ENCODE measurements at regions not wholly inside any gene's neighbourhood (a gene's known extent, or its start where the extent isn't known, plus 50 kb on each side); places are given as distances from the start of the nearest gene placed in this dataset.

GRCh38 chr15:80334521-80334920 lies 69.7 kb upstream of the ARNT2 start:
- Histone ChIP-seq H3K4me2 (no peak overlapping the region), H3K4me3 (no peak overlapping the region), H3K27me3 (no peaks in the 10 kb centered on the region), H3K9me2 (replicated peaks; ENCODE audit: insufficient read depth) (no peaks in the 10 kb centered on the region), H2AFZ (no peak overlapping the region), H3K4me1 (ENCODE audit: insufficient read depth) (no peaks in the 10 kb centered on the region), H4K20me1 (ENCODE audit: insufficient read depth, poor library complexity, severe bottlenecking) (no peaks in the 10 kb centered on the region), H3K36me3 (replicated peaks; ENCODE audit: insufficient read depth, low read depth) (no peaks in the 10 kb centered on the region), H3K27ac (no peak overlapping the region), H3K9me3 (ENCODE audit: low read depth) (no peaks in the 10 kb centered on the region), H3K79me2 (no peaks in the 10 kb centered on the region)
- DNase-seq (ENCODE audit: low spot score) = no peak
- TF ChIP-seq EZH2phosphoT487 (IDR thresholded peaks at IDR 0.05; ENCODE audit: low read depth, severe bottlenecking, unreplicated experiment) (no peak), CTCF (IDR thresholded peaks at IDR 0.05; ENCODE audit: poor library complexity) (no peak), EZH2 (IDR thresholded peaks at IDR 0.05; ENCODE audit: borderline replicate concordance) (no peak)
- 68% methylated on average over 1 of the region's 1 CpG for WGBS (ENCODE audit: low lambda C conversion rate, missing lambda C conversion rate)

DNA sequence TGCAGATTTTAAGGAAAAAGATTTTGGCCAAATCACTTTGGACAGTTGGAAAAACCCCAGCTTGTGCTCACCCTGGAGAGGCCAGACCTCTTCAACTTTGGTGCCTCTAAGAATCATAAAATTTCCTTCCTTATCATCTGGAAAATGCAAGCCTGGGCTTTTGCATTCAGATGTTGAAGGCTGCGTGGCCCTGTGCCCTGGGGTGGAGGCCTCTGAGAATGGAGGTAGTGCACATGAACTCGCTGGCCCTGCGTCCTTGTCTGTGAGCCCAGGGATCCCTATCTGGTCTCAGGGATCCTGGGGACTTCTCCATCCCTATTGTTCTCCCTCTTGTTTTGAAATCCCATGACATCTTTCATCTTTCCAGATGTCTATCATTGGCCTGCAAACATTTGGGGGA lies 64.6 kb upstream of the ARNT2 start:
- no peaks in the 10 kb centered on the region for H3K79me2 ChIP-seq

GRCh38 chr15:80342148-80342547 lies 62.0 kb upstream of the ARNT2 start:
- TF ChIP-seq CTCF (IDR thresholded peaks at IDR 0.05; ENCODE audit: poor library complexity) (no peak), EZH2 (IDR thresholded peaks at IDR 0.05; ENCODE audit: borderline replicate concordance) (no peak), EZH2phosphoT487 (IDR thresholded peaks at IDR 0.05; ENCODE audit: low read depth, severe bottlenecking, unreplicated experiment) (no peak)
- DNase-seq (ENCODE audit: low spot score) = no peak
- WGBS (ENCODE audit: low lambda C conversion rate, missing lambda C conversion rate) = 87% methylated on average over 4 of the region's 4 CpGs

More for the DNA sequence above, 64.6 kb upstream of the ARNT2 start:
- no peak for DNase-seq (ENCODE audit: low spot score)
- Histone ChIP-seq H3K27me3 (no peaks in the 10 kb centered on the region), H4K20me1 (ENCODE audit: insufficient read depth, poor library complexity, severe bottlenecking) (no peaks in the 10 kb centered on the region), H2AFZ (no peak overlapping the region), H3K4me3 (no peak overlapping the region), H3K27ac (no peak overlapping the region), H3K4me1 (ENCODE audit: insufficient read depth) (no peaks in the 10 kb centered on the region), H3K9me2 (replicated peaks; ENCODE audit: insufficient read depth) (no peaks in the 10 kb centered on the region), H3K4me2 (no peak overlapping the region), H3K36me3 (replicated peaks; ENCODE audit: insufficient read depth, low read depth) (no peaks in the 10 kb centered on the region), H3K9me3 (ENCODE audit: low read depth) (no peaks in the 10 kb centered on the region)
- TF ChIP-seq EZH2 (IDR thresholded peaks at IDR 0.05; ENCODE audit: borderline replicate concordance) (no peak), CTCF (IDR thresholded peaks at IDR 0.05; ENCODE audit: poor library complexity) (no peak), EZH2phosphoT487 (IDR thresholded peaks at IDR 0.05; ENCODE audit: low read depth, severe bottlenecking, unreplicated experiment) (no peak)
- 91% methylated on average over 3 of the region's 3 CpGs for WGBS (ENCODE audit: low lambda C conversion rate, missing lambda C conversion rate)

GRCh38 chr15:80343554-80343992 lies 60.6 kb upstream of the ARNT2 start:
- no peaks in the 10 kb centered on the region for H3K27me3 ChIP-seq
- no peak overlapping the region for H3K4me3 ChIP-seq
- TF ChIP-seq EZH2phosphoT487 (IDR thresholded peaks at IDR 0.05; ENCODE audit: low read depth, severe bottlenecking, unreplicated experiment) (no peak), EZH2 (IDR thresholded peaks at IDR 0.05; ENCODE audit: borderline replicate concordance) (no peak), CTCF (IDR thresholded peaks at IDR 0.05; ENCODE audit: poor library complexity) (no peak)
- peak; percentile 45 for DNase-seq (ENCODE audit: low spot score)
- H3K4me1 ChIP-seq (ENCODE audit: insufficient read depth) = no peaks in the 10 kb centered on the region
- no peak overlapping the region for H3K4me2 ChIP-seq
- WGBS (ENCODE audit: low lambda C conversion rate, missing lambda C conversion rate) = 65% methylated on average over 3 of the region's 3 CpGs
- H2AFZ ChIP-seq = no peak overlapping the region
- H3K27ac ChIP-seq = no peak overlapping the region
- H3K79me2 ChIP-seq = no peaks in the 10 kb centered on the region
- no peaks in the 10 kb centered on the region for H3K36me3 ChIP-seq (replicated peaks; ENCODE audit: insufficient read depth, low read depth)
- no peaks in the 10 kb centered on the region for H3K9me3 ChIP-seq (ENCODE audit: low read depth)
- no peaks in the 10 kb centered on the region for H4K20me1 ChIP-seq (ENCODE audit: insufficient read depth, poor library complexity, severe bottlenecking)
- H3K9me2 ChIP-seq (replicated peaks; ENCODE audit: insufficient read depth) = no peaks in the 10 kb centered on the region

More at GRCh38 chr15:80342148-80342547, 62.0 kb upstream of the ARNT2 start:
- Histone ChIP-seq H4K20me1 (ENCODE audit: insufficient read depth, poor library complexity, severe bottlenecking) (no peaks in the 10 kb centered on the region), H3K9me2 (replicated peaks; ENCODE audit: insufficient read depth) (no peaks in the 10 kb centered on the region), H3K27ac (no peak overlapping the region), H3K36me3 (replicated peaks; ENCODE audit: insufficient read depth, low read depth) (no peaks in the 10 kb centered on the region), H3K9me3 (ENCODE audit: low read depth) (no peaks in the 10 kb centered on the region), H3K4me1 (ENCODE audit: insufficient read depth) (no peaks in the 10 kb centered on the region), H3K79me2 (no peaks in the 10 kb centered on the region), H3K27me3 (no peaks in the 10 kb centered on the region), H3K4me3 (no peak overlapping the region), H2AFZ (no peak overlapping the region), H3K4me2 (no peak overlapping the region)
